GM18508 (cell line): ENCODE measurements at regions not wholly inside any gene's neighbourhood (a gene's known extent, or its start where the extent isn't known, plus 50 kb on each side); places are given as distances from the start of the nearest gene placed in this dataset.

Experiments
- ATAC-seq: cut with Tn5 transposase; IDR thresholded peaks from one replicate; pipeline ENCODE4 v1.9.1; 2021; ENCODE audit warnings: moderate number of reproducible peaks; ENCODE audit not compliant: insufficient read depth, unreplicated experiment

DNA sequence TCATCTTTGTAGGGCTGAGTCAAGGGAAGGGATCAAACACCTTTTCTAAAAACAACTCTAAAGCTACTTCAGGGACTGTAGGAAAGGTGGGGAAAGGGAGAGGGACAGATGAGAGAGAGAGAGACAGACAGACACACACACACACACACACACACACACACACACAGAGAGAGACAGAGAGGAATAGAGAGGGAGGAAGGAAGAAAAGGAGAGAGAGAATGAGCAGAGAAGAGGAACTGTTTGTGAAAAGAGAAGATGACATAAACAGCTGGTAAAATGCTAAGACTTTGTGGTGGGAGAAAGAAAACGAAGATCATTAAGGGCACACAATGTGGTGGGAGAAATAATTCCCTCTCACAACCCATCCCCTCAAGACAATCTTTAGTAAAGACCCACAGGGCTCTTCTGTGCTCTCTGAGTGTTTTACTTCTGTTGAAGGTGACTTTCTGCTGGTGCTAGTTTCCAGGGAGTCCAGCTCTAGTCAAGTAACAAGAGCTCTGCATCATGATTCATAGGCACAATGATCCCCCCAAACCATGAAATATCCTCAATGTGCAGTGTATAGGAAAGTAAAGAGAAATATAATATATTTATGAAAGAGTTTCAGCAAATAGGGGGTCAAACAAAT, 77.2 kb upstream of the STK17B start:
- ATAC-seq = no peak

DNA sequence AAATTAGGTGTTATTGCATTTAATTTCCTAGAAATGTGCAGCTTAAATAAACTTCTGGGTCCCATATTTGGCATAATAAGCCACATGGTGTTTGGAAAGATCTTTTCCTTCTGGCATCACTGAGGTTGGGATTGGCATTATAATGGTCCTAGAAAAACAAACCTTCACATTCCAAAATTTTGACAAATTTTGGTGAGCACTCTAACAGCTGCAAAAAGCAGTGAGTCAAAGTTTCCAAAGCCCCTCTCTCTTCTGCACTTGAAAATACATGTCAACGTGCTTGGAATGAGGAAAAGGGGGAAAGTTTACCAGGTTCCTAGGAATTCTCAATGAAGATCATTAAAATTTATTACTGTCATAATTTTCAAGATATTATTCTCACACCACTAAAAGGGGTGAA, 77.8 kb upstream of the STK17B start:
- ATAC-seq = no peak

DNA sequence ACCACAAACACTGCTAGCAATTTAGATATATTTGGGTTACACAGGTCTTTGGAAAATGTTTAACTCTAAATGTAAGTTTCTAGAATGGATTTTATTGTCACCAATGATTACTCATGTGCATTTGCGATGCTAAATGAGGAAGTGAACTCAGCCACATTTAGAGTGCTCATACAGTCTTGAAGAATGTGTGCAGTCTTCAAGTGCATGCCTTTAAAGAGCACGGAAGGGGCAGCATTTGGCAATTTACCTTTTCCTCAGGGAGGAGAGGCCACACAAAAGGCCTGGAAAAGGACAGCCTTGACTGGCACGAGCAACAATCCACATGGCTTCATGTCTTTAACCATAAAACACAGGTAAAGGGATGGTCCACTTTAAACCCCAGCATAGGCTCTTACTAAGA, 78.5 kb upstream of the STK17B start:
- ATAC-seq = peak; percentile 66

GRCh38 chr2:196251132-196251531, 79.8 kb upstream of the STK17B start:
- ATAC-seq = no peak

- no peak for ATAC-seq
Measured at GRCh38 chr2:196252408-196253115, 81.2 kb upstream of the STK17B start.

- ATAC-seq = no peak
Measured at GRCh38 chr2:196253116-196253480, 81.7 kb upstream of the STK17B start.

- no peak for ATAC-seq
Measured at GRCh38 chr2:196256585-196256984, 85.2 kb upstream of the STK17B start.

- ATAC-seq = no peak
Measured at GRCh38 chr2:196257086-196257485, 85.7 kb upstream of the STK17B start.

GRCh38 chr2:196258407-196258806, 87.0 kb upstream of the STK17B start:
- no peak for ATAC-seq

DNA sequence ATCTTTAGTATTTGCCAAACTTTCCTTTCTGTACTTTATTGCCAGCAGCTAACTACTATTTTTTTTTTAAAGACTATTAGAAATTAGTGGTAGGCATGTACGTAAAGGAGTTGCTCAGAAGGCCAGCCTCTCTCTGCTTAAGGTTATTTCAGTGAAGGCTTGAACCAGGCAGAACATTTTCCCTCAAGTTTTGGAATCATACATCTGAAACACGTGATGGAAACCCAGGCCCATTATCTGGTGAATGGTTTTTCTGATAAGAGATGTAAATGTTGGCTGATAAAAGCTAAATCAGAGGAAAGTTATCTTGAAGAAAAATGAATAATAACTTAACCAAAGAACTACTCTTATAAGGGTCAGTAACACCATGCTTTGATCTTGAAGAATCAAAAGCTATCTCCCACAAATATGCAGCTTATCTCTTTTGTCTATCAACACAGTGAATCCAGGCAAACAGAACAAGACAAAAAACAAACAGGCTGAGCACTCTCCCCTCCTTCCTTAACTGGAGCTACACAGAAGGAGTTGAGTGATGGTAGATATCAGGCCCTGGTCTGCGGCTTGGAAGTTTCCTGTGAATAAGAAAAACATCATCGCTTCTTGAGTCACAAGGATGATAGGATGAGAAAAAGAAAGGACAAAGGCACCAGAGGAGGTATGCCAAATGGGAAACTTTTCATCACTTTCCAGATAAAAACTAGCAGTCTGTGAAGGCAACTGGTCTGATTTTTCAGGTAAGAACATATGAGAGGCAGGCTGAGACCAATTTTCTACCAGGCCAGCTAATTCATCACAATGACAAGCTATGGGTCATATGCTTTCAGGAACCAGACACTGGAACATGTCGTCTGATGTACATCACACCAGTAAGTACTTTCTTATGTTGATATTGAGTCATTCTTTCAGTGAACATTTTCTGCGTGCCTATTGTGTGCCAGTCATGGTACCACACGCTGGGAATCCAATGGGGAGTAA, 88.4 kb upstream of the STK17B start:
- ATAC-seq = no peak

GRCh38 chr2:196260546-196260945, 89.2 kb upstream of the STK17B start:
- no peak for ATAC-seq

DNA sequence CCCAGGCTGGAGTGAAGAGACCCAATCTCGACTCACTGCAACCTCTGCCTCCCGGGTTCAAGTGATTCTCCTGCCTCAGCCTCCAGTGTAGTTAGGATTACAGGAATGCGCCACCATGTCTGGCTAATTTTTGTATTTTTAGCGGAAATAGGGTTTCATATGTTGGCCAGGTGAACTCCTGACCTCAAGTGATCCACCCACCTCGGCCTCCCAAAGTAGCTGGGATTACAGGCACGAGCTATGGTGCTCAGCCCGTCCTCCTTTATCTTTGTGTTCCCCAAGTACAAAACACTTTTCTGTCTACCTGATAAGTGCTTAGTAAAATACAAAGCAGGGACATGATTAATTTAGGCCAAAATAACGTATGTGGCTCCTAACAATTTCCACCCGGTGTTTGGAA, 91.2 kb upstream of the STK17B start:
- ATAC-seq = no peak

DNA sequence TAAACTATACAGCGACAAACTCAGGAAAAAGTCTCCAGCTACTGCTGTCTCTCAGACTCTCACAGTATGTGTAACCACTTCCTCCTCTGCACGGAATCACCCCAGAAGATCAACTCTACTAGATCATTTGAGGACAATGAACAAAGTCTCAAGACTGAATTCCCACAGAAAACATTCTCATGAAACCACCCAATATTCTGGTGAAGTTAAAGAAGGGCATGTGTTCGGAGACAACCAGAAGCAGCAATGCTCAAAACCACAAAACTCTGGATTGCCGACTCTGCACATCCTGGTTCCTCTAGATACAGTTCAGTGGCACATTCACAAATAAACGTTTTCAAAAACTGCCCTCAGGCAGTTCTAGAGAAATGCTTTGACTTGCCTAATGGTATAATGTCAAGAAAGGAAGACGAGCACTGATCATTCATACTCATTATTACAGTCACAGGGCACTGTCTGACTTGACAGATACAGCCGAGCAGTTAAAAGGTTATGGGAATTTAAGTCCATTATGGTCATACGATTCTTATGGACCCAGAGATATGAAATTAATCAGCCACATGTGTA, 91.9 kb upstream of the STK17B start:
- ATAC-seq = peak; percentile 83

DNA sequence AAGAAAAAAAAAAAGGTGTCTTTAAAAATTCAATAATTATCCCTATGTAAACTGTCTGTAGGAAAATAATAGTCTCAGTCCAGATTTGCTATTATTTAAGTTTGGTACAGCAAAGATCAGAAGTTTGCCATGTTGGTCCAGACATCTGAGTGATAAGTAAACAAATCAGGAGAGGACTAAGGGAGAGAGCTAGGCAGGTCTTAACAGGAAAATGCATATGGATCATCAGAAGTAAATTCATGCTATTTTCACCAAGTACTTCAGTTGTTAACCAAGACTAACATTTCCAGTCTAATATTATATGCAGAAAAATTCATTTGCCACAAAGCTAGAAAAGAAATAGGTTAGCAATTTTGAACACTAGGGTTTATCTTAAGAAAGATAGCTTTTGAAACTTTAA, 95.0 kb upstream of the STK17B start:
- ATAC-seq = no peak

GRCh38 chr2:196266855-196267254, 95.5 kb upstream of the STK17B start:
- no peak for ATAC-seq

DNA sequence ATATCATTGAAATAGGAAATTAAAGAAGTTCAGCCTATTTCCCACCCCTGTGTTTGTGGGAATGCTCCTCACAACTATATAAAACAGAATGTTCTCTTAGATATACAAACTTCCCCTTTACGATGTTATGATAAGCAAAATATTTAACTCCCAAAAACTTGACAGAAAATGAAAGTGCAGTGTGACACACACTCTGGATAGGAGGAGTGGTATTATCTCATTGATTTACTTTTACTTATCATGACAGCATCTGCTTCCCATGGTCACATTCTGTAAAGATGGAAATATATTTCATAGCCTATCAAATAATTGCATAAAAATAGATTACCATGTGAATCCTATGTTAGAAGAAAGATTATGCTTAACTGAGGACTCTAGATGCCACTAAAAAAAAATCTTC, 96.6 kb upstream of the STK17B start:
- no peak for ATAC-seq

DNA sequence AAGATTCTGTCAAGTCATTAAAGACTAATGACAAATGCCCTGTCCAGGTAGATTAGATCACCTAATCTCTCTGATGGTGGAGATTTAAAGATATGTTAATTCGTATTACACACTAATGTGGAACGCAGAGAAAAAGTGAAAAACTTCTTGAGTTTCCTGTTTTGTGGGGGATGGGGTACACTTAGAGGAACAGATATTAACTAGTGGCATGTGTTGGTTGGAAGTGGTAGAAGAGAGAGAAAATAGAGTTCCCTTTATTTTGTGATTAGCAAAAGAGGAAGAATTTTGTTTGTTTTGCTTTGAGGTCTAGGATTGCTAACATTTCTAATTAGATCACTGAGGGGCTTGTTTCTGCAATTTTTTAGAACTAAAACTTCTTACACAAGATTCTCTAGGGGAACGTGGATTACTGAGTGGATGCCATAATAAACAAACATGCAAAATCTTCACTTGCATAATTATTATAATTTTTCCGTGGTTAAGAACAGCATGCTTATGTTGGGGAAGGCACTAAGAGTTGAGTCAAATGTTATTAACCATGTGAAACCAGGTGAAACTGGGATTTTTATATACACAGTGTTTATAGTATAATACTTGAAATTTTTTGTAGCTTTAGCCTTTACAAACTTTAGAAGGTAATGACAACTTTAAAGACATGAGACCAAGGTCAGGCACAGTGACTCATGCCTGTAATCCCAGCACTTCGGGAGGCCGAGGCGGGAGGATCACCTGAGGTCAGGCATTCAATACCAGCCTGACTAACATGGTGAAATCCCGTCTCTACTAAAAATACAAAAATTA, 97.4 kb upstream of the STK17B start:
- no peak for ATAC-seq

- no peak for ATAC-seq
Measured at GRCh38 chr2:196271795-196272194, 100.4 kb upstream of the STK17B start.

- no peak for ATAC-seq
Measured at GRCh38 chr2:196274387-196274809, 103.0 kb upstream of the STK17B start.
